LNCaP clone FGC (cell line): ENCODE measurements at regions not wholly inside any gene's neighbourhood (a gene's known extent, or its start where the extent isn't known, plus 50 kb on each side); places are given as distances from the start of the nearest gene placed in this dataset.

Source experiments
- DNase-seq: peaks from one replicate; pipeline ENCODE4 v3.0.0-alpha.2; 2011; ENCODE audit warnings: low read depth
- H3K4me3 ChIP-seq: 2 replicates; pipeline ENCODE4 v1.5.1; 2011; ENCODE audit warnings: mild to moderate bottlenecking, low read depth, low read length, control low read depth
- TF ChIP-seq, protein P1 (sequence below): IDR thresholded peaks from 2 replicates; pipeline ENCODE4 v1.5.1; 2012; ENCODE audit warnings: mild to moderate bottlenecking; ENCODE audit not compliant: control insufficient read depth, insufficient read depth; ENCODE audit errors: extremely low read depth

DNA sequence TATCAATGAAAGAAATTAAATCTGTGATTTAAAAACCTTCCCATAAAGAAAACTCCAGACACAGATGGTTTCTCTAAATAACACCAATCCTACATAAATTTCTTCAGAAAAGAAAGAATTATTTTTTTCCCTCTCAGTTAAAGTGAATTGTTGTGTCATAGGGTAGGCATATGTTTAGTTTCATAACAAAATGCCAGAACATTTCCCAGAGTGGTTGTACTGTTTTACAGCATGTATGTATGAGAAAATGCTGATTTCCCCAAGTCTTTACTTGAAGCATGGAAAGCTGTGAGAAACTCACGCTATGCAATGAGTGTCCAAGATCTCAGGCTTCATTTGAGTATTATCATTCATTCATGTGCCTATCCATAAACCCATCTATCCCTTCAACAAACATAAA is 582.5 kb downstream of the ELAVL2 start:
- no peak overlapping the region for H3K4me3 ChIP-seq
- DNase-seq: no peak
- TF ChIP-seq, protein P1, sequence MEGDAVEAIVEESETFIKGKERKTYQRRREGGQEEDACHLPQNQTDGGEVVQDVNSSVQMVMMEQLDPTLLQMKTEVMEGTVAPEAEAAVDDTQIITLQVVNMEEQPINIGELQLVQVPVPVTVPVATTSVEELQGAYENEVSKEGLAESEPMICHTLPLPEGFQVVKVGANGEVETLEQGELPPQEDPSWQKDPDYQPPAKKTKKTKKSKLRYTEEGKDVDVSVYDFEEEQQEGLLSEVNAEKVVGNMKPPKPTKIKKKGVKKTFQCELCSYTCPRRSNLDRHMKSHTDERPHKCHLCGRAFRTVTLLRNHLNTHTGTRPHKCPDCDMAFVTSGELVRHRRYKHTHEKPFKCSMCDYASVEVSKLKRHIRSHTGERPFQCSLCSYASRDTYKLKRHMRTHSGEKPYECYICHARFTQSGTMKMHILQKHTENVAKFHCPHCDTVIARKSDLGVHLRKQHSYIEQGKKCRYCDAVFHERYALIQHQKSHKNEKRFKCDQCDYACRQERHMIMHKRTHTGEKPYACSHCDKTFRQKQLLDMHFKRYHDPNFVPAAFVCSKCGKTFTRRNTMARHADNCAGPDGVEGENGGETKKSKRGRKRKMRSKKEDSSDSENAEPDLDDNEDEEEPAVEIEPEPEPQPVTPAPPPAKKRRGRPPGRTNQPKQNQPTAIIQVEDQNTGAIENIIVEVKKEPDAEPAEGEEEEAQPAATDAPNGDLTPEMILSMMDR: no peak

DNA sequence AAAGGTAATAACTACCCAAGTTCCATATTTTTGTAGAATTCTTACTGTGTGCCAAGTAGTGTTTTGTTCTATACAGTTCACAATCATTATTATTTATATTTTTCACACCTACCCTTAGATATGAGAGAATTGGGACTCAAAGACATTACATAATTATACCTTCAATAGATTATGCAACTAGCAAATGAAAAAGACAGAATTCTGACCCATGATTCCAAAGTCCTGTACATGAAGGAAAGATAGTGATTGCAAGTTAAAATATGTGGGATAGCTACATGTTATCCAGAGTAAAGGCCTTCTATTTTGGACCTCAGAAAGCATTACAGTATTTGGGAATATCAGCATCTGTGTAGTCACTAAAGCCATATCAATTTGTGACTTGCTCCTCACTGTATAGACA is 581.0 kb downstream of the ELAVL2 start:
- TF ChIP-seq, protein P1: no peak

DNA sequence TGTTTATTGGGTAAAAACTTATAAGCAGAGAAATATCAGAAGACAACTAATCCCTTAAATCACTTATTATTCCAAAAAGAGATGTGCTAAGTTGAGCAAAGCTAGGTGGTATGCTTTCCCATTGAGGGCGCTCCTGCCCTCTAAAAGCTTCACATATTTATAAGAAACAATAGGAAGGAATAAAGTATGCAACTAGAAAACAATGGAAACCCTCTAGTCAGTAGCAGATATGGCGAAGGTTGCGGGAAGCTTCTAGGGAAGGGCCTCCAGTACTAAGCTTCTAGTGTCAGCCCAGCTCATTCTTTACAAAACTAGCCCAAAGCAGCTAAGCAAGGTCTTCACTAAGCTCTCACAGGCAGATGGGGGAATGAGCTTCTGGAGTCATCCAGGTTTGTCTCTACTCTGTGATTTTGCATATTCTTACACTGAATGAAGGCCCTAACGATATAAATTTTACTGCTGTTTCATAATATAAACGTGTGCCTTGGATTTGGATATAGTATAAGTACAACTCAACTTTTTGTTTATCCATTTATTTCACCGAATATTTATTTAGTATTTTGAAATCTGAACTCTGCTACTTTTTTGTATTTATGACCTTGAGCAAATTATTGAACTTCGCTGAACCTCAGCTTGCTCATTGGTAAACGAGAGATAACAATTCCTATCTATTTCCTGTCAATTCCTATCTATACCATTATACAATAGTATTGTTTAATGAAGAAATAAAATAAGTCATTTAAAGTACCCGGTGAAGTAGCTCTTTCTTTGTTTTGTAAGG is 571.4 kb downstream of the ELAVL2 start:
- no peak for DNase-seq
- TF ChIP-seq, protein P1: no peak
- H3K4me3 ChIP-seq: no peak overlapping the region

More for the DNA sequence above, 581.0 kb downstream of the ELAVL2 start:
- DNase-seq: no peak
- H3K4me3 ChIP-seq: no peak overlapping the region

DNA sequence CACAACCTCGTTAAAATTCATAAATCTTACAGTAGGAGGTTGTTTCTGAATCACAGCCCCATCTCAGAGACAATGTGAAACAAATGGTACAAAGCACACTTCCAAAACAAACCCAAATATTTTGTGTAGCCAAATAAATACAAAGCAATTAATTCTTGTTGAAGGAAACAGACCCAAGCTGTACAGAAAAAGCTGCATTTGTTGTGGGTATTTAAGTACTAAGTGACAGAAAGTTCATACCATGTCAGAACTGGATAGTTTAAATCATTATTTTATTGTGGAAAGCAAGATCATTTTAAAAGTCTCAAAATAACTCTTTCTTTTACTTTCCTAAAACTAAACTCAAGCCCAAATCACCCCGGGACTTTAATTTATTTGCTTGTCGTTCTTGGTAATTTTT is 570.7 kb downstream of the ELAVL2 start:
- no peak for DNase-seq
- no peak overlapping the region for H3K4me3 ChIP-seq
- TF ChIP-seq, protein P1: no peak

DNA sequence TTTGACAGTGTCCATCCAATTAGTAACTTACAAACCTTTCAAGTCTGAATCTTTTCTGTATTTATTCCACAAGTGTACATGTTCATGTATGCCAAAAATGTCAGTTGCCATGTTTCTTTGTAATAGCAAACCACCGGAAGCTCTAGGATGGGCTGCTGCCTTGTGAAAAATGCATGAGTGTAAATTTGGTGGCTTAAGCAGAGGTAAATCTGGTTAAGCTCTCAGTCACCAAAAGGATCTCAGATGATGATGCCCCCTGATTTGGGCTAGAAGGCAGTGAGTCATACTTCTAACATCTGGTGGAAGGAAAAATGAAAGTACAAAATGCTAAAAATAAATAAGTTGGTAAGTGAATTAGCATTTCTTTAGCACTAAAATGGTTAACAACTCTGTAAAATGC is 567.5 kb downstream of the ELAVL2 start:
- DNase-seq: no peak
- no peak overlapping the region for H3K4me3 ChIP-seq

DNA sequence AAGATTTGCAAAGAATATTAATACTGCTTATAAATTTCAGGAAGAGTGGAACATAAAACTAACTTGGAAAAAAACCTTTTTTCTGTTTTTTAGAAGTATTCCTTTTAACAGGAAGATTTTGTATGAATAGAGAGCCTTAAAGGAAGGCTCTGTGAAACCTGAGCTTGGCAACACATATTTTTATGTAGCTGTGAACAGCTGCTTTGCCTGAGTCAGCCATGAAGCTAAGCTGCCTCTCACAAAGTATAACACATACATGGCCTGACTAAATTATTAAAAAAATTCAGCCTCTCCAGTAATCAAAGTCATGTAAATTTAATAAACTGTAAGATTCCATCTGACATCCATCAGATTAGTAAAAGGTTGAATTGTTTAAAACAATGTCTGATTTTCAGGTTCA is 547.5 kb downstream of the ELAVL2 start:
- TF ChIP-seq, protein P1: no peak
- DNase-seq: no peak
- H3K4me3 ChIP-seq: no peak overlapping the region

More for the DNA sequence above, 567.5 kb downstream of the ELAVL2 start:
- TF ChIP-seq, protein P1: no peak

DNA sequence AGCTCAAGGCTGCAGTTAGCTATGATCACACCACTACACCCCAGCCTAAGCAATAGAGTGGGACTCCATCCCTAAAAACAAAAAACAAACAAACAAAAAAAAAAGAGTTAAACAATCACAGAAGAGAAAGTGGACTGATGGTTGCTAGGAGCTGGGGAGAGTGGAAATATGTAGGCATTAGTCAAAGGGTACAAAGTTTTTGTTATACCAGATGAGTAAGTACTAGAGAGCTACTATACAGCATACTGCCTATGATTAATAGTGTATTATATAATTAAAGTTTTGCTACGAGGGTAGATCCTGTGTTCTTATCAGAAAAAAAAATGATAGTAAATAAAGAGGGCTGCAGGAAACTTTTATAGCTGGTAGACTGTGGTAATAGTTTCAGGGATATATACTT is 538.6 kb downstream of the ELAVL2 start:
- no peak overlapping the region for H3K4me3 ChIP-seq
- DNase-seq: no peak
- TF ChIP-seq, protein P1: no peak
